OCI-LY1 (cell line): ENCODE measurements at regions not wholly inside any gene's neighbourhood (a gene's known extent, or its start where the extent isn't known, plus 50 kb on each side); places are given as distances from the start of the nearest gene placed in this dataset.

ENCODE experiments used
- H2AFZ ChIP-seq: fragments of 200-600 bp; sonication (generic), shearing (Covaris generic); 2 replicates; pipeline ENCODE4 v1.6.0; 2014; ENCODE audit warnings: antibody characterized with exemption, mild to moderate bottlenecking, low read length
- H3F3A ChIP-seq: fragments of 200-600 bp; sonication (generic), shearing (Covaris generic); 2 replicates; pipeline ENCODE4 v1.6.0; 2014; ENCODE audit warnings: mild to moderate bottlenecking, antibody characterized with exemption, low read length, moderate library complexity; ENCODE audit not compliant: insufficient read depth
- H3K27ac ChIP-seq: fragments of 200-600 bp; sonication (generic); 2 replicates; pipeline ENCODE4 v1.5.1; 2014; ENCODE audit warnings: low read length, mixed run types, mild to moderate bottlenecking, low read depth; ENCODE audit not compliant: poor library complexity, severe bottlenecking
- H3K27me3 ChIP-seq: fragments of 200-600 bp; sonication (generic); 2 replicates; pipeline ENCODE4 v1.6.0; 2014; ENCODE audit warnings: antibody characterized with exemption, mild to moderate bottlenecking, low read length, moderate library complexity; ENCODE audit not compliant: insufficient read depth
- H3K36me3 ChIP-seq: fragments of 200-600 bp; sonication (generic); 2 replicates; pipeline ENCODE4 v1.6.1; 2014; ENCODE audit warnings: mild to moderate bottlenecking, antibody characterized with exemption, low read length, moderate library complexity, mixed read lengths; ENCODE audit not compliant: insufficient read depth
- H3K4me1 ChIP-seq: fragments of 200-600 bp; sonication (generic); 2 replicates; pipeline ENCODE4 v1.5.1; 2014; ENCODE audit warnings: mild to moderate bottlenecking, low read length, moderate library complexity; ENCODE audit not compliant: insufficient read depth, severe bottlenecking
- H3K4me2 ChIP-seq: fragments of 200-600 bp; sonication (generic), shearing (Covaris generic); 2 replicates; pipeline ENCODE4 v1.6.1; 2014; ENCODE audit warnings: low read length
- H3K4me3 ChIP-seq: fragments of 200-600 bp; sonication (generic); 2 replicates; pipeline ENCODE4 v1.5.1; 2014; ENCODE audit warnings: low read length, low read depth, mild to moderate bottlenecking, mixed read lengths; ENCODE audit not compliant: poor library complexity, severe bottlenecking
- H3K79me2 ChIP-seq: fragments of 200-600 bp; shearing (Covaris generic); 2 replicates; pipeline ENCODE4 v1.6.1; 2016; ENCODE audit warnings: mixed run types, low read length, mixed read lengths; ENCODE audit not compliant: insufficient read depth
- H3K9ac ChIP-seq: fragments of 200-600 bp; sonication (generic), shearing (Covaris generic); 2 replicates; pipeline ENCODE4 v1.6.1; 2014; ENCODE audit warnings: mild to moderate bottlenecking, low read length, mixed read lengths
- H3K9me2 ChIP-seq: fragments of 200-600 bp; sonication (generic), shearing (Covaris generic); 2 replicates; pipeline ENCODE4 v1.6.1; 2014; ENCODE audit warnings: low read depth, mild to moderate bottlenecking, low read length, mixed read lengths
- H3K9me3 ChIP-seq: fragments of 200-600 bp; shearing (Covaris generic); 2 replicates; pipeline ENCODE4 v1.6.1; 2014; ENCODE audit warnings: low read length, mixed read lengths
- H4K20me1 ChIP-seq: fragments of 200-600 bp; sonication (generic), shearing (Covaris generic); 2 replicates; pipeline ENCODE4 v1.6.0; 2016; ENCODE audit warnings: mild to moderate bottlenecking, low read length; ENCODE audit not compliant: insufficient read depth
- EZH2 ChIP-seq: fragments of 200-600 bp; sonication (generic), shearing (Covaris generic); IDR thresholded peaks from 2 replicates; pipeline ENCODE4 v1.8.0; 2017; ENCODE audit warnings: borderline replicate concordance, mixed run types, mild to moderate bottlenecking, antibody characterized with exemption, low read length, moderate library complexity, mixed read lengths
- TF ChIP-seq, protein P1 (sequence below): fragments of 200-600 bp; sonication (generic), shearing (Covaris generic); IDR thresholded peaks from 2 replicates; pipeline ENCODE4 v1.5.1; 2017; ENCODE audit warnings: mild to moderate bottlenecking, antibody characterized with exemption, low read length, moderate library complexity, mixed read lengths

DNA sequence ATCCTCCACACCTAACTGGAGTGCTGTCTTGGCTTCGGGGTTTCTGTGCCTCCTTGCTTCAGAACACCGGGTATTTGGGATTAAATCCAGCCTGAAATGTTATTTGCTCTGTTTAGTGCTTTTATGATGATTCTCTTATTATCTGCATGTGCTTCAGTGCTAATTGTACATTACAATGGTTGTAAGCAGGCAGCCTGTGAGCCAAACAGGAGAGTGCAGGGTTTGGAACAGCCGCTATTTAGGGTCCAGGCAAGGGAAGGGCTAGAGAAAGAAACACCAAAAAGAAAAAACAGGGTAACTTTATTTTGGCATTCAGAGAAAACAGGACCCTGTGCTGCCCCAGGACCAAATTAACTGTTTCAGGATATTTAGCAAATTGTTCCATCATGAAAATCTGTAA is 72.7 kb downstream of the RCN1 start:
- Histone ChIP-seq H4K20me1 (no peaks in the 10 kb centered on the region), H3K27me3 (no peaks in the 10 kb centered on the region), H2AFZ (no peak overlapping the region), H3K9me2 (no peaks in the 10 kb centered on the region), H3K79me2 (no peaks in the 10 kb centered on the region), H3K4me3 (no peak overlapping the region), H3K4me2 (no peak overlapping the region), H3K9me3 (no peaks in the 10 kb centered on the region), H3K4me1 (no peaks in the 10 kb centered on the region), H3K36me3 (no peaks in the 10 kb centered on the region), H3F3A (no peaks in the 10 kb centered on the region), H3K27ac (no peak overlapping the region), H3K9ac (no peak overlapping the region)
- TF ChIP-seq, protein P1, sequence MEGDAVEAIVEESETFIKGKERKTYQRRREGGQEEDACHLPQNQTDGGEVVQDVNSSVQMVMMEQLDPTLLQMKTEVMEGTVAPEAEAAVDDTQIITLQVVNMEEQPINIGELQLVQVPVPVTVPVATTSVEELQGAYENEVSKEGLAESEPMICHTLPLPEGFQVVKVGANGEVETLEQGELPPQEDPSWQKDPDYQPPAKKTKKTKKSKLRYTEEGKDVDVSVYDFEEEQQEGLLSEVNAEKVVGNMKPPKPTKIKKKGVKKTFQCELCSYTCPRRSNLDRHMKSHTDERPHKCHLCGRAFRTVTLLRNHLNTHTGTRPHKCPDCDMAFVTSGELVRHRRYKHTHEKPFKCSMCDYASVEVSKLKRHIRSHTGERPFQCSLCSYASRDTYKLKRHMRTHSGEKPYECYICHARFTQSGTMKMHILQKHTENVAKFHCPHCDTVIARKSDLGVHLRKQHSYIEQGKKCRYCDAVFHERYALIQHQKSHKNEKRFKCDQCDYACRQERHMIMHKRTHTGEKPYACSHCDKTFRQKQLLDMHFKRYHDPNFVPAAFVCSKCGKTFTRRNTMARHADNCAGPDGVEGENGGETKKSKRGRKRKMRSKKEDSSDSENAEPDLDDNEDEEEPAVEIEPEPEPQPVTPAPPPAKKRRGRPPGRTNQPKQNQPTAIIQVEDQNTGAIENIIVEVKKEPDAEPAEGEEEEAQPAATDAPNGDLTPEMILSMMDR = no peak
- TF ChIP-seq EZH2 = no peak

DNA sequence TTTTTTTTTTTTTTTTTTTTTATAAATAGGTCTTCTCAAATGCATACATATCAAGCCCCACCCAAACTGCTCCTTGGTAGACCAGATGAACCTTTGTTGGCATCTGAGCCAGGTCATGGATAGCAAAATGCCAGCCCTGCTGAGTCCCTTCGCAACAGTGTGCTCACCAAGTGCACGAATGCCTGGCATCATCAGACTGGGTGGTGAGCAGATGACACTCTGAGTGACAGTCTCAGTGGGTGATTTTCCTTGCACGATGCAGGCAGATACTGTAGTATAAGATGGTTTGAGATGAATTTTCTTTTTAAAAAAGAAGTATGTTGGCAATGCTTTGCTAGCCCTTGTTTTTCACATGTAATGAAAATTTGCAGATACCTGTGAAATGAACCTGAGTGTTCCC is 74.0 kb downstream of the RCN1 start:
- no peaks in the 10 kb centered on the region for H3K27me3 ChIP-seq
- no peak for TF ChIP-seq EZH2
- H3K36me3 ChIP-seq = no peaks in the 10 kb centered on the region
- H3F3A ChIP-seq = no peaks in the 10 kb centered on the region
- no peak overlapping the region for H3K9ac ChIP-seq
- H3K4me3 ChIP-seq = no peak overlapping the region
- no peaks in the 10 kb centered on the region for H3K9me2 ChIP-seq
- H3K9me3 ChIP-seq = no peaks in the 10 kb centered on the region
- no peaks in the 10 kb centered on the region for H3K4me1 ChIP-seq
- no peaks in the 10 kb centered on the region for H3K79me2 ChIP-seq
- no peak overlapping the region for H3K4me2 ChIP-seq
- no peak overlapping the region for H2AFZ ChIP-seq
- no peak overlapping the region for H3K27ac ChIP-seq
- H4K20me1 ChIP-seq = no peaks in the 10 kb centered on the region

DNA sequence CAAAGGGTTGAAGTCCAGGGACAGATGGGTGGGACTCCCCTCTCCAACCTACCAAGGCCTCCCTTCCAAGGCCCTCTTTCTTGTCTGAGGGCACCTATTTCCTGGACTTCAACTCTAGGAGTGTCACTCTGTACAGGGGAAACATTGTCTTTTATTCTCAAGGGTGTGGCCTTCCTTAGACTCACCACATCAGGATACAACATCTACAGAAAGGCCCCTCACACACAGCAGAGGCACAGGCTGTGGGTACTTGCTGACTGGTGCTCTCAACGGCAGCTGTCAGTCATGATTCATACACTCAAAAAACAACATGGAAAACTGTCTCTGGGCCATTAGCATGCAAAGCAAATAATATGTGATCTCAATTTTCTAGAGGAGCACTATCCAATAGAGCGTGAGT is 78.0 kb downstream of the RCN1 start:
- no peaks in the 10 kb centered on the region for H4K20me1 ChIP-seq
- H3K36me3 ChIP-seq = no peaks in the 10 kb centered on the region
- H3K4me2 ChIP-seq = no peak overlapping the region
- no peak overlapping the region for H3K27ac ChIP-seq
- no peak overlapping the region for H2AFZ ChIP-seq
- TF ChIP-seq, protein P1 = no peak
- no peak for TF ChIP-seq EZH2
- H3K9me3 ChIP-seq = no peaks in the 10 kb centered on the region
- H3K79me2 ChIP-seq = no peaks in the 10 kb centered on the region
- H3K9me2 ChIP-seq = no peaks in the 10 kb centered on the region
- H3F3A ChIP-seq = no peaks in the 10 kb centered on the region
- no peaks in the 10 kb centered on the region for H3K27me3 ChIP-seq
- H3K4me1 ChIP-seq = no peaks in the 10 kb centered on the region
- no peak overlapping the region for H3K9ac ChIP-seq
- no peak overlapping the region for H3K4me3 ChIP-seq

GRCh38 chr11:32171445-32171844 is 80.6 kb downstream of the RCN1 start:
- no peak overlapping the region for H2AFZ ChIP-seq
- H4K20me1 ChIP-seq = no peaks in the 10 kb centered on the region
- no peaks in the 10 kb centered on the region for H3K9me2 ChIP-seq
- no peak for TF ChIP-seq EZH2
- TF ChIP-seq, protein P1 = no peak
- H3K36me3 ChIP-seq = no peaks in the 10 kb centered on the region
- H3K79me2 ChIP-seq = no peaks in the 10 kb centered on the region
- no peak overlapping the region for H3K9ac ChIP-seq
- no peak overlapping the region for H3K27ac ChIP-seq
- H3K27me3 ChIP-seq = no peaks in the 10 kb centered on the region
- no peak overlapping the region for H3K4me2 ChIP-seq
- H3K9me3 ChIP-seq = no peaks in the 10 kb centered on the region
- no peak overlapping the region for H3K4me3 ChIP-seq
- no peaks in the 10 kb centered on the region for H3F3A ChIP-seq
- H3K4me1 ChIP-seq = no peaks in the 10 kb centered on the region
